HepG2 (cell line): ENCODE measurements at regions not wholly inside any gene's neighbourhood (a gene's known extent, or its start where the extent isn't known, plus 50 kb on each side); places are given as distances from the start of the nearest gene placed in this dataset.

Source experiments
- ATAC-seq: fragments of 200-7000 bp; cut with Tn5 transposase; 3 replicates; pipeline ENCODE4 v1.9.1; 2020; ENCODE audit warnings: mild to moderate bottlenecking, moderate library complexity
- BruUV-seq: library from RNA; stranded (reverse); fragments of 400-500 nt; replicated peaks from 2 replicates; lab custom pipeline; 2021; lab: Mats Ljungman, UMichigan
- CTCF ChIA-PET: fragments of 300-600 bp; formaldehyde crosslinking; extraction: SDS; loops from one replicate; lab custom pipeline; 2021; ENCODE audit warnings: low total read pairs, inconsistent platforms, low intra/inter-chr PET ratio; lab: Yijun Ruan, JAX
- POLR2A ChIA-PET: fragments of 350-600 bp; sonication (Branson Sonifier 250); formaldehyde crosslinking; loops from one replicate; lab custom pipeline; 2020; ENCODE audit warnings: antibody characterized with exemption, inconsistent platforms; lab: Yijun Ruan, JAX
- DNase-seq: peaks from one replicate; pipeline ENCODE4 v3.0.0-alpha.2; 2015; ENCODE audit warnings: low spot score
- FAIRE-seq: peaks from 3 replicates; lab custom pipeline; 2011; peaks lifted over from hg19 to GRCh38; lab: Jason Lieb, UNC
- H2AFZ ChIP-seq: one replicate; pipeline ENCODE4 v1.6.1; 2011; ENCODE audit warnings: low read length, inconsistent platforms
- H3K27ac ChIP-seq: fragments of 300-600 bp; 3 replicates; pipeline ENCODE4 v1.8.0; 2011; ENCODE audit warnings: mixed run types, mild to moderate bottlenecking, mixed read lengths, low read length, inconsistent platforms; ENCODE audit not compliant: insufficient read depth; ENCODE audit errors: extremely low read length
- H3K27me3 ChIP-seq, 2 experiments: fragments of 200-600 bp in 1 of 2; 2 replicates in 1 of 2; 3 replicates in 1 of 2; pipeline versions ENCODE4 v1.6.0 to v1.8.0; 2011; ENCODE audit warnings: low read length in 2 of 2, mild to moderate bottlenecking in 2 of 2, moderate library complexity in 2 of 2, inconsistent platforms in 1 of 2; ENCODE audit not compliant: insufficient read depth in 2 of 2, control insufficient read depth in 1 of 2
- H3K36me3 ChIP-seq, 2 experiments: fragments of 200-600 bp in 1 of 2; replicated peaks in 1 of 2; 2 replicates in 1 of 2; 3 replicates in 1 of 2; pipeline versions ENCODE4 v1.5.1 to v1.8.0; 2011; ENCODE audit warnings: low read length in 2 of 2, inconsistent platforms in 1 of 2; ENCODE audit not compliant: insufficient read depth in 2 of 2, control insufficient read depth in 1 of 2
- H3K4me1 ChIP-seq: 2 replicates; pipeline ENCODE4 v1.5.1; 2012; ENCODE audit warnings: low read length, inconsistent platforms; ENCODE audit not compliant: insufficient read depth
- H3K4me2 ChIP-seq: 2 replicates; pipeline ENCODE4 v1.6.0; 2011; ENCODE audit warnings: low read depth, low read length, inconsistent platforms
- H3K4me3 ChIP-seq, 3 experiments: fragments of 200-600 bp in 1 of 3; sonication (generic), shearing (Covaris generic) in 1 of 3; replicated peaks in 1 of 3; 2 replicates each; pipeline ENCODE4 v1.5.1; 2011 to 2016; ENCODE audit warnings: low read length in 3 of 3, inconsistent platforms in 2 of 3, low read depth in 2 of 3, mild to moderate bottlenecking in 2 of 3, control low read depth in 1 of 3, mixed read lengths in 1 of 3; ENCODE audit not compliant: insufficient read depth in 1 of 3
- H3K79me2 ChIP-seq: one replicate; pipeline ENCODE4 v1.6.1; 2011; ENCODE audit warnings: low read length, inconsistent platforms; ENCODE audit not compliant: insufficient read depth
- H3K9ac ChIP-seq: 2 replicates; pipeline ENCODE4 v1.6.0; 2011; ENCODE audit warnings: mild to moderate bottlenecking, low read depth, low read length, inconsistent platforms; ENCODE audit not compliant: insufficient read depth
- H3K9me3 ChIP-seq: 2 replicates; pipeline ENCODE4 v1.5.1; 2012; ENCODE audit warnings: mild to moderate bottlenecking, low read length
- H4K20me1 ChIP-seq: 2 replicates; pipeline ENCODE4 v1.6.0; 2011; ENCODE audit warnings: inconsistent platforms, mild to moderate bottlenecking, low read length, moderate library complexity; ENCODE audit not compliant: insufficient read depth
- CBFB ChIP-seq: sonication (generic); formaldehyde crosslinking; IDR thresholded peaks from 2 replicates; pipeline ENCODE4 v1.4.0; 2020; ENCODE audit warnings: missing genetic modification reagents
- HDAC6 ChIP-seq: fragments of 200-600 bp; sonication (generic); IDR thresholded peaks from 2 replicates; pipeline ENCODE4 v1.7.0; 2017; ENCODE audit warnings: mild to moderate bottlenecking, antibody characterized with exemption, low read length, low read depth
- JUNB ChIP-seq: sonication (generic); formaldehyde crosslinking; IDR thresholded peaks from 2 replicates; pipeline ENCODE4 v1.8.0; 2022; ENCODE audit warnings: missing genetic modification reagents, mild to moderate bottlenecking, borderline replicate concordance
- KMT2A ChIP-seq: sonication (generic); formaldehyde crosslinking; IDR thresholded peaks from 2 replicates; pipeline ENCODE4 v1.4.0; 2020; ENCODE audit warnings: missing genetic modification reagents
- STAG1 ChIP-seq: sonication (generic); formaldehyde crosslinking; IDR thresholded peaks from 2 replicates; pipeline ENCODE4 v1.4.0; 2020; ENCODE audit warnings: missing genetic modification reagents
- ZBTB8A ChIP-seq: sonication (generic); formaldehyde crosslinking; IDR thresholded peaks from 2 replicates; pipeline ENCODE4 v1.4.0; 2020; ENCODE audit warnings: mild to moderate bottlenecking, low read depth, missing genetic modification reagents, borderline replicate concordance
- ZGPAT ChIP-seq: IDR thresholded peaks from 2 replicates; pipeline ENCODE4 v1.6.1; 2016; ENCODE audit warnings: mild to moderate bottlenecking
- ZNF749 ChIP-seq: sonication (generic); formaldehyde crosslinking; IDR thresholded peaks from 2 replicates; pipeline ENCODE4 v1.8.0; 2022; ENCODE audit warnings: mild to moderate bottlenecking, missing genetic modification reagents, moderate library complexity, borderline replicate concordance
- WGBS: methylation state at CpG from one replicate; pipeline ENCODE4 v1.1.6; 2017; ENCODE audit warnings: low lambda C conversion rate; 5-methylcytosine and 5-hydroxymethylcytosine counted together
- in situ Hi-C: cut with HindIII; loops from 2 replicates; pipeline ENCODE4 v1.10.0; 2017; ENCODE audit warnings: low pct_unique_long_range_greater_than_20kb; ENCODE audit not compliant: extremely low pct_ligation_motif_present
- intact Hi-C: fragments of 100-400 bp; cut with micrococcal nuclease; formaldehyde crosslinking; loops from one replicate; pipeline ENCODE4 v1.10.0; 2022; ENCODE audit not compliant: unreplicated experiment
- TF ChIP-seq, protein P1 (sequence below): sonication (generic); formaldehyde crosslinking; IDR thresholded peaks from 2 replicates; pipeline ENCODE4 v1.9.0; 2021; ENCODE audit warnings: mild to moderate bottlenecking, missing genetic modification reagents
- TF ChIP-seq, protein P2 (sequence below): sonication (generic); formaldehyde crosslinking; IDR thresholded peaks from 2 replicates; pipeline ENCODE4 v1.4.0; 2020; ENCODE audit warnings: mild to moderate bottlenecking, missing genetic modification reagents
- TF ChIP-seq, protein P3 (sequence below): sonication (generic); formaldehyde crosslinking; conservative IDR thresholded peaks from 2 replicates; pipeline ENCODE4 v1.8.0; 2022; ENCODE audit warnings: mild to moderate bottlenecking, moderate library complexity, missing genetic modification reagents

DNA sequence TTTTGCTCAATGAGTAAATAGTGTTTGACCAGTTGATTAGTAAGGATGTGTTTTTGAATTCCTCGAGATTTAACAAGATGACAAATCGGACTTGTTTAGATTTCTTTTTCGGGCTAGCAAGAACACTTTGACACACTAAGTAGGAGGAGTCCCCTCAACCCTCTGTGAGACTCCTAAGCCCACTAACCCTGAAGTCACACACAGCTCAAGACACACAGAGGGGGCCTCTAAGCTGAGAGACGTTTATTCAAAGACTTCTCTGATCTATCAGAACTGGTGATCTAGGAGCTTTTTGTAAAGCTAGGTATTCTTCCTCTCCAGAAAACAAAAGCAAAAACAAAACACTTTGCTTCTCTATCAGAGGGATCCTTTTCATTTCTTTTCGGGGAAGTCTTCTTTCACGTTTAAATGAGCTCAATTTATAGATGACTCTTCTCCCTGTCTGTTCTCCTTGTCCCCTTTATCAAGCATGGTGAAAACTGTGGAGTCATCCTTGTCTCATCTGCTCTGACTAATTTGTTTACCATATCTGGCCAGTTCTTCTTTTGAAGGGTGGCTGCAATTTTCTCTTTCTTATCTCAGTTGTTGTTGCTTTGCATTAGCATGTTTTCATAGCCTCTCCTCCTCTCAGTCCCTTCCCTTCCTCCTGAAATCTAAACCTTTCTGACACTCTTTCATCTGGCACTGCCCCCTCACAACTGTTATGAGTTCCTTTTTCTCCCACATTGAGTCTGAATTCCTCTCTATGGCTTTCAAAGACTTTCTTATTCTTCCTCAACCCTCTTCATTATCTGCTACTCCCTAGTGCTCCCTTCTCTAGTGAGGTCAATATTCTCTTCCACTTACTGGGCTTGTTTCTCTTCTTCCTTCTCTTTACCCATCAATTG is 68.5 kb upstream of the RAI14 start:
- intact Hi-C loops, result loop anchor here (5.0 kb wide), 1 partner anchor 100 kb away; no protein-coding TSS in a partner anchor
- no peak for FAIRE-seq
- TF ChIP-seq HDAC6 (no peak), ZGPAT (CRISPR knock-in tag) (0 out of 2 replicates have a peak, but pooled peaks have one; percentile 16), ZBTB8A (CRISPR knock-in tag) (no peak), KMT2A (CRISPR knock-in tag) (no peak), STAG1 (CRISPR knock-in tag) (no peak), ZNF749 (no peak), JUNB (CRISPR knock-in tag) (no peak), CBFB (CRISPR knock-in tag) (no peak)
- TF ChIP-seq, protein P1, sequence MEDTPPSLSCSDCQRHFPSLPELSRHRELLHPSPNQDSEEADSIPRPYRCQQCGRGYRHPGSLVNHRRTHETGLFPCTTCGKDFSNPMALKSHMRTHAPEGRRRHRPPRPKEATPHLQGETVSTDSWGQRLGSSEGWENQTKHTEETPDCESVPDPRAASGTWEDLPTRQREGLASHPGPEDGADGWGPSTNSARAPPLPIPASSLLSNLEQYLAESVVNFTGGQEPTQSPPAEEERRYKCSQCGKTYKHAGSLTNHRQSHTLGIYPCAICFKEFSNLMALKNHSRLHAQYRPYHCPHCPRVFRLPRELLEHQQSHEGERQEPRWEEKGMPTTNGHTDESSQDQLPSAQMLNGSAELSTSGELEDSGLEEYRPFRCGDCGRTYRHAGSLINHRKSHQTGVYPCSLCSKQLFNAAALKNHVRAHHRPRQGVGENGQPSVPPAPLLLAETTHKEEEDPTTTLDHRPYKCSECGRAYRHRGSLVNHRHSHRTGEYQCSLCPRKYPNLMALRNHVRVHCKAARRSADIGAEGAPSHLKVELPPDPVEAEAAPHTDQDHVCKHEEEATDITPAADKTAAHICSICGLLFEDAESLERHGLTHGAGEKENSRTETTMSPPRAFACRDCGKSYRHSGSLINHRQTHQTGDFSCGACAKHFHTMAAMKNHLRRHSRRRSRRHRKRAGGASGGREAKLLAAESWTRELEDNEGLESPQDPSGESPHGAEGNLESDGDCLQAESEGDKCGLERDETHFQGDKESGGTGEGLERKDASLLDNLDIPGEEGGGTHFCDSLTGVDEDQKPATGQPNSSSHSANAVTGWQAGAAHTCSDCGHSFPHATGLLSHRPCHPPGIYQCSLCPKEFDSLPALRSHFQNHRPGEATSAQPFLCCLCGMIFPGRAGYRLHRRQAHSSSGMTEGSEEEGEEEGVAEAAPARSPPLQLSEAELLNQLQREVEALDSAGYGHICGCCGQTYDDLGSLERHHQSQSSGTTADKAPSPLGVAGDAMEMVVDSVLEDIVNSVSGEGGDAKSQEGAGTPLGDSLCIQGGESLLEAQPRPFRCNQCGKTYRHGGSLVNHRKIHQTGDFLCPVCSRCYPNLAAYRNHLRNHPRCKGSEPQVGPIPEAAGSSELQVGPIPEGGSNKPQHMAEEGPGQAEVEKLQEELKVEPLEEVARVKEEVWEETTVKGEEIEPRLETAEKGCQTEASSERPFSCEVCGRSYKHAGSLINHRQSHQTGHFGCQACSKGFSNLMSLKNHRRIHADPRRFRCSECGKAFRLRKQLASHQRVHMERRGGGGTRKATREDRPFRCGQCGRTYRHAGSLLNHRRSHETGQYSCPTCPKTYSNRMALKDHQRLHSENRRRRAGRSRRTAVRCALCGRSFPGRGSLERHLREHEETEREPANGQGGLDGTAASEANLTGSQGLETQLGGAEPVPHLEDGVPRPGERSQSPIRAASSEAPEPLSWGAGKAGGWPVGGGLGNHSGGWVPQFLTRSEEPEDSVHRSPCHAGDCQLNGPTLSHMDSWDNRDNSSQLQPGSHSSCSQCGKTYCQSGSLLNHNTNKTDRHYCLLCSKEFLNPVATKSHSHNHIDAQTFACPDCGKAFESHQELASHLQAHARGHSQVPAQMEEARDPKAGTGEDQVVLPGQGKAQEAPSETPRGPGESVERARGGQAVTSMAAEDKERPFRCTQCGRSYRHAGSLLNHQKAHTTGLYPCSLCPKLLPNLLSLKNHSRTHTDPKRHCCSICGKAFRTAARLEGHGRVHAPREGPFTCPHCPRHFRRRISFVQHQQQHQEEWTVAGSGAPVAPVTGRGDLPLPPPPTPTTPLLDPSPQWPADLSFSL (CRISPR knock-in tag), result no peak
- TF ChIP-seq, protein P2, sequence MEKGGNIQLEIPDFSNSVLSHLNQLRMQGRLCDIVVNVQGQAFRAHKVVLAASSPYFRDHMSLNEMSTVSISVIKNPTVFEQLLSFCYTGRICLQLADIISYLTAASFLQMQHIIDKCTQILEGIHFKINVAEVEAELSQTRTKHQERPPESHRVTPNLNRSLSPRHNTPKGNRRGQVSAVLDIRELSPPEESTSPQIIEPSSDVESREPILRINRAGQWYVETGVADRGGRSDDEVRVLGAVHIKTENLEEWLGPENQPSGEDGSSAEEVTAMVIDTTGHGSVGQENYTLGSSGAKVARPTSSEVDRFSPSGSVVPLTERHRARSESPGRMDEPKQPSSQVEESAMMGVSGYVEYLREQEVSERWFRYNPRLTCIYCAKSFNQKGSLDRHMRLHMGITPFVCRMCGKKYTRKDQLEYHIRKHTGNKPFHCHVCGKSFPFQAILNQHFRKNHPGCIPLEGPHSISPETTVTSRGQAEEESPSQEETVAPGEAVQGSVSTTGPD (CRISPR knock-in tag), result no peak
- TF ChIP-seq, protein P3, sequence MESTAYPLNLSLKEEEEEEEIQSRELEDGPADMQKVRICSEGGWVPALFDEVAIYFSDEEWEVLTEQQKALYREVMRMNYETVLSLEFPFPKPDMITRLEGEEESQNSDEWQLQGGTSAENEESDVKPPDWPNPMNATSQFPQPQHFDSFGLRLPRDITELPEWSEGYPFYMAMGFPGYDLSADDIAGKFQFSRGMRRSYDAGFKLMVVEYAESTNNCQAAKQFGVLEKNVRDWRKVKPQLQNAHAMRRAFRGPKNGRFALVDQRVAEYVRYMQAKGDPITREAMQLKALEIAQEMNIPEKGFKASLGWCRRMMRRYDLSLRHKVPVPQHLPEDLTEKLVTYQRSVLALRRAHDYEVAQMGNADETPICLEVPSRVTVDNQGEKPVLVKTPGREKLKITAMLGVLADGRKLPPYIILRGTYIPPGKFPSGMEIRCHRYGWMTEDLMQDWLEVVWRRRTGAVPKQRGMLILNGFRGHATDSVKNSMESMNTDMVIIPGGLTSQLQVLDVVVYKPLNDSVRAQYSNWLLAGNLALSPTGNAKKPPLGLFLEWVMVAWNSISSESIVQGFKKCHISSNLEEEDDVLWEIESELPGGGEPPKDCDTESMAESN (CRISPR knock-in tag), result no peak

More for the DNA sequence above, 68.5 kb upstream of the RAI14 start:
- no peaks in the 10 kb centered on the region for H3K9me3 ChIP-seq
- DNase-seq, result peak; percentile 57
- no peak overlapping the region for H3K4me3 ChIP-seq
- H3K4me2 ChIP-seq, result peak overlapping the region; percentile 33
- POLR2A ChIA-PET, result interaction anchor here (0.8 kb wide), 1 partner anchor 333 kb away, joined by 3 read pairs; no protein-coding TSS in a partner anchor
- H3K79me2 ChIP-seq, result no peaks in the 10 kb centered on the region
- WGBS, result 28% methylated on average over 6 of the region's 6 CpGs
- H3K27me3 ChIP-seq, result no peaks in the 10 kb centered on the region
- H3K27ac ChIP-seq, result peak overlapping the region; percentile 34
- no peaks in the 10 kb centered on the region for H4K20me1 ChIP-seq
- CTCF ChIA-PET, result no interaction called here
- H3K9ac ChIP-seq, result peak overlapping the region; percentile 38
- in situ Hi-C loops, result no loop called here
- H3K4me1 ChIP-seq, result peaks cover 61% of the 10 kb centered on the region
- H2AFZ ChIP-seq, result no peak overlapping the region
- no TSS peak for BruUV-seq
- H3K36me3 ChIP-seq, result no peaks in the 10 kb centered on the region
- no peak; the same call in 2 of the 3 replicates for ATAC-seq
